GM12864 (cell line): ENCODE measurements at regions not wholly inside any gene's neighbourhood (a gene's known extent, or its start where the extent isn't known, plus 50 kb on each side); places are given as distances from the start of the nearest gene placed in this dataset.

ENCODE experiments used
- DNase-seq: peaks from one replicate; pipeline ENCODE4 v3.0.0-alpha.2; 2011; ENCODE audit warnings: low read depth
- H3K4me3 ChIP-seq: 2 replicates; pipeline ENCODE4 v1.5.1; 2011; ENCODE audit warnings: mild to moderate bottlenecking, low read depth, low read length, control low read depth
- CTCF ChIP-seq: IDR thresholded peaks from 2 replicates; pipeline ENCODE4 v1.5.1; 2011; ENCODE audit warnings: low read depth, mild to moderate bottlenecking, moderate library complexity, low read length, control low read depth, inconsistent platforms; ENCODE audit errors: missing control alignments

GRCh38 chr7:28246921-28247461, 66.4 kb upstream of the JAZF1 start:
- DNase-seq: no peak
- no peak overlapping the region for H3K4me3 ChIP-seq
- TF ChIP-seq CTCF: no peak

GRCh38 chr7:28258240-28258639, 77.6 kb upstream of the JAZF1 start:
- no peak for DNase-seq

GRCh38 chr7:28260969-28261368, 80.4 kb upstream of the JAZF1 start:
- H3K4me3 ChIP-seq: no peak overlapping the region
- DNase-seq: no peak
- no peak for TF ChIP-seq CTCF

More at GRCh38 chr7:28258240-28258639, 77.6 kb upstream of the JAZF1 start:
- H3K4me3 ChIP-seq: no peak overlapping the region
- TF ChIP-seq CTCF: no peak

GRCh38 chr7:28263622-28264271, 83.2 kb upstream of the JAZF1 start:
- no peak for DNase-seq
- no peak for TF ChIP-seq CTCF
- H3K4me3 ChIP-seq: no peak overlapping the region

- no peak for TF ChIP-seq CTCF
- DNase-seq: no peak
Observed at GRCh38 chr7:28266402-28266801, 85.8 kb upstream of the JAZF1 start.

GRCh38 chr7:28267012-28267411, 86.4 kb upstream of the JAZF1 start:
- no peak for DNase-seq
- TF ChIP-seq CTCF: no peak
- no peak overlapping the region for H3K4me3 ChIP-seq

More at GRCh38 chr7:28266402-28266801, 85.8 kb upstream of the JAZF1 start:
- no peak overlapping the region for H3K4me3 ChIP-seq

GRCh38 chr7:28269700-28270361, 89.2 kb upstream of the JAZF1 start:
- H3K4me3 ChIP-seq: no peak overlapping the region
- no peak for DNase-seq
- TF ChIP-seq CTCF: no peak
